HCT116 (cell line): ENCODE measurements at regions not wholly inside any gene's neighbourhood (a gene's known extent, or its start where the extent isn't known, plus 50 kb on each side); places are given as distances from the start of the nearest gene placed in this dataset.

Source experiments
- ATAC-seq: fragments of 200-7000 bp; cut with Tn5 transposase; 2 replicates; pipeline ENCODE4 v1.9.1; 2020; ENCODE audit warnings: mild to moderate bottlenecking, moderate library complexity
- BruUV-seq: library from RNA; stranded (reverse); fragments of 400-500 nt; replicated peaks from 2 replicates; lab custom pipeline; 2021; lab: Mats Ljungman, UMichigan
- CTCF ChIA-PET: fragments of 300-600 bp; sonication (Branson Sonifier 250); formaldehyde crosslinking; loops from one replicate; lab custom pipeline; 2021; ENCODE audit warnings: antibody characterized with exemption; lab: Charles Lee
- POLR2A ChIA-PET: fragments of 300-600, 350-600 bp; sonication (Branson Sonifier 250); formaldehyde crosslinking; loops from one replicate; lab custom pipeline; 2021; ENCODE audit warnings: antibody characterized with exemption; lab: Charles Lee
- RAD21 ChIA-PET, 2 experiments: fragments of 300-600 bp; sonication (Branson Sonifier 250); formaldehyde crosslinking; loops; one replicate each; lab custom pipeline; 2023; ENCODE audit warnings: low total read pairs in 2 of 2; ENCODE audit not compliant: uncharacterized antibody in 2 of 2, unreplicated experiment in 2 of 2, low non-redundant PET in 1 of 2; lab: Charles Lee
- DNase-seq: peaks from one replicate; pipeline ENCODE4 v3.0.0-alpha.2; 2010; ENCODE audit warnings: low read depth, low spot score
- H2AFZ ChIP-seq: fragments of 200-600 bp; shearing (Covaris generic), sonication (generic); 2 replicates; pipeline ENCODE4 v1.6.1; 2017; ENCODE audit warnings: low read depth, mixed run types, mixed read lengths, antibody characterized with exemption, low read length; ENCODE audit not compliant: poor library complexity, severe bottlenecking
- H3K27ac ChIP-seq: 2 replicates; pipeline ENCODE4 v1.5.1; 2012; ENCODE audit warnings: low read depth, low read length
- H3K27me3 ChIP-seq: fragments of 200-600 bp; sonication (generic); 2 replicates; pipeline ENCODE4 v1.6.1; 2016; ENCODE audit warnings: mixed run types, low read length, mixed read lengths; ENCODE audit not compliant: insufficient read depth
- H3K36me3 ChIP-seq, 2 experiments: fragments of 200-500 bp in 1 of 2; fragments of 200-600 bp in 1 of 2; sonication (Bioruptor generic) in 1 of 2; sonication (generic) in 1 of 2; 2 replicates each; pipeline versions ENCODE4 v1.5.1 to v1.6.1; 2014 to 2016; ENCODE audit warnings: low read length in 2 of 2, inconsistent platforms in 1 of 2, mixed read lengths in 1 of 2, mixed run types in 1 of 2; ENCODE audit not compliant: insufficient read depth in 2 of 2, control insufficient read depth in 1 of 2
- H3K4me1 ChIP-seq, 2 experiments: fragments of 200-600 bp in 1 of 2; sonication (generic) in 1 of 2; 2 replicates each; pipeline versions ENCODE4 v1.5.1 to v1.6.1; 2012 to 2017; ENCODE audit warnings: low read length in 2 of 2, inconsistent platforms in 1 of 2, mild to moderate bottlenecking in 1 of 2, mixed read lengths in 1 of 2, mixed run types in 1 of 2, moderate library complexity in 1 of 2; ENCODE audit not compliant: insufficient read depth in 2 of 2, control insufficient read depth in 1 of 2
- H3K4me2 ChIP-seq: fragments of 200-600 bp; sonication (generic); 2 replicates; pipeline ENCODE4 v1.6.1; 2017; ENCODE audit warnings: mixed run types, low read length, mixed read lengths
- H3K4me3 ChIP-seq, 2 experiments: fragments of 200-600 bp in 1 of 2; sonication (generic) in 1 of 2; replicated peaks in 1 of 2; 2 replicates each; pipeline ENCODE4 v1.5.1; 2011 to 2016; ENCODE audit warnings: low read length in 2 of 2, control low read depth in 1 of 2, low read depth in 1 of 2, mild to moderate bottlenecking in 1 of 2, mixed read lengths in 1 of 2, mixed run types in 1 of 2
- H3K79me2 ChIP-seq: fragments of 200-600 bp; sonication (generic); 2 replicates; pipeline ENCODE4 v1.6.1; 2017; ENCODE audit warnings: mild to moderate bottlenecking, mixed run types, low read length, moderate library complexity, mixed read lengths; ENCODE audit not compliant: insufficient read depth
- H3K9ac ChIP-seq: fragments of 200-600 bp; sonication (generic); 2 replicates; pipeline ENCODE4 v1.6.1; 2016; ENCODE audit warnings: low read length, mixed read lengths
- H3K9me2 ChIP-seq: fragments of 200-600 bp; sonication (generic), shearing (Covaris generic); 2 replicates; pipeline ENCODE4 v1.6.1; 2017; ENCODE audit warnings: mixed run types, mild to moderate bottlenecking, moderate library complexity; ENCODE audit not compliant: insufficient read depth
- H3K9me3 ChIP-seq, 2 experiments: fragments of 200-500 bp in 1 of 2; fragments of 200-600 bp in 1 of 2; sonication (Bioruptor generic) in 1 of 2; sonication (generic) in 1 of 2; 2 replicates each; pipeline ENCODE4 v1.6.1; 2014 to 2017; ENCODE audit warnings: low read length in 2 of 2, mixed read lengths in 2 of 2, inconsistent platforms in 1 of 2, low read depth in 1 of 2, mild to moderate bottlenecking in 1 of 2, mixed run types in 1 of 2, moderate library complexity in 1 of 2; ENCODE audit not compliant: control insufficient read depth in 1 of 2, insufficient read depth in 1 of 2
- H4K20me1 ChIP-seq: fragments of 200-600 bp; sonication (generic), shearing (Covaris generic); 2 replicates; pipeline ENCODE4 v1.6.1; 2017; ENCODE audit warnings: mixed run types, mild to moderate bottlenecking, moderate library complexity; ENCODE audit not compliant: insufficient read depth
- CBX3 ChIP-seq: IDR thresholded peaks from 2 replicates; pipeline ENCODE4 v1.6.1; 2012; ENCODE audit warnings: low read depth
- CEBPB ChIP-seq: IDR thresholded peaks from 2 replicates; pipeline ENCODE4 v1.6.1; 2012; ENCODE audit warnings: low read depth
- CTCF ChIP-seq, 3 experiments: fragments of 200-600 bp in 1 of 3; sonication (generic) in 1 of 3; IDR thresholded peaks in 2 of 3; conservative IDR thresholded peaks in 1 of 3; 2 replicates each; pipeline ENCODE4 v1.5.1; 2012 to 2017; ENCODE audit warnings: low read depth in 2 of 3, low read length in 2 of 3, antibody characterized with exemption in 1 of 3, borderline replicate concordance in 1 of 3, control low read depth in 1 of 3, mild to moderate bottlenecking in 1 of 3, mixed read lengths in 1 of 3, mixed run types in 1 of 3, moderate library complexity in 1 of 3; ENCODE audit not compliant: insufficient read depth in 1 of 3
- EGR1 ChIP-seq: IDR thresholded peaks from 2 replicates; pipeline ENCODE4 v1.6.1; 2012; ENCODE audit warnings: low read depth
- ELF1 ChIP-seq: IDR thresholded peaks from 2 replicates; pipeline ENCODE4 v1.6.1; 2012; ENCODE audit warnings: low read depth, borderline replicate concordance
- EZH2 ChIP-seq: fragments of 200-600 bp; sonication (generic); IDR thresholded peaks from 2 replicates; pipeline ENCODE4 v1.6.1; 2017; ENCODE audit warnings: antibody characterized with exemption, mixed run types
- FOSL1 ChIP-seq: IDR thresholded peaks from 2 replicates; pipeline ENCODE4 v1.6.1; 2012; ENCODE audit warnings: low read depth
- JUND ChIP-seq: IDR thresholded peaks from 2 replicates; pipeline ENCODE4 v1.6.1; 2012
- MAX ChIP-seq: IDR thresholded peaks from 2 replicates; pipeline ENCODE4 v1.6.1; 2012
- POLR2A ChIP-seq: IDR thresholded peaks from 2 replicates; pipeline ENCODE4 v1.7.0; 2011; ENCODE audit warnings: borderline replicate concordance; ENCODE audit not compliant: insufficient read depth, insufficient read length; ENCODE audit errors: extremely low read depth
- POLR2AphosphoS5 ChIP-seq: IDR thresholded peaks from 2 replicates; pipeline ENCODE4 v1.6.1; 2011; ENCODE audit warnings: mild to moderate bottlenecking, low read depth, low read length, moderate library complexity
- REST ChIP-seq: IDR thresholded peaks from 2 replicates; pipeline ENCODE4 v1.6.1; 2012; ENCODE audit warnings: low read depth
- SIN3A ChIP-seq: IDR thresholded peaks from 2 replicates; pipeline ENCODE4 v1.6.1; 2012; ENCODE audit warnings: low read depth
- SP1 ChIP-seq: IDR thresholded peaks from 2 replicates; pipeline ENCODE4 v1.6.1; 2012; ENCODE audit warnings: low read depth
- TCF7L2 ChIP-seq: IDR thresholded peaks from 2 replicates; pipeline ENCODE4 v1.7.0; 2011; ENCODE audit warnings: borderline replicate concordance, inconsistent platforms; ENCODE audit not compliant: insufficient read depth, insufficient read length; ENCODE audit errors: extremely low read depth
- YY1 ChIP-seq: IDR thresholded peaks from 2 replicates; pipeline ENCODE4 v1.6.1; 2011; ENCODE audit warnings: low read length, low read depth, moderate library complexity, mild to moderate bottlenecking; ENCODE audit not compliant: insufficient replicate concordance; ENCODE audit errors: extremely low read depth
- ZFX ChIP-seq: fragments of 450-650 bp; IDR thresholded peaks from 2 replicates; pipeline ENCODE4 v1.6.1; 2017
- ZNF274 ChIP-seq: fragments of 200-500 bp; sonication (Bioruptor generic); IDR thresholded peaks from 2 replicates; pipeline ENCODE4 v1.6.1; 2014; ENCODE audit warnings: mild to moderate bottlenecking, low read depth, low read length, inconsistent platforms
- intact Hi-C: fragments of 100-400 bp; cut with micrococcal nuclease; formaldehyde crosslinking; loops from 2 replicates; pipeline ENCODE4 v1.10.0; 2022

- no peak overlapping the region for H2AFZ ChIP-seq
- RAD21 ChIA-PET: no interaction called here
- H3K27ac ChIP-seq: no peak overlapping the region
- peaks cover 0 to 8% of the 10 kb centered on the region in 2 experiments; a peak in 2 of 4 replicates for H3K4me1 ChIP-seq
- no peak for DNase-seq
- POLR2A ChIA-PET: interaction anchor here (0.9 kb wide), 1 partner anchor 17 kb away, joined by 3 read pairs; no protein-coding TSS in a partner anchor
- TF ChIP-seq TCF7L2 (no peak), REST (no peak), MAX (no peak), ZNF274 (no peak), CBX3 (no peak), POLR2AphosphoS5 (no peak), FOSL1 (no peak), EGR1 (no peak), CTCF (IDR thresholded peaks at IDR 0.05 in 2 of 3, conservative IDR thresholded peaks at IDR 0.05 in 1 of 3; ENCODE audit: borderline replicate concordance in 1 of 3, insufficient read depth in 1 of 3, low read depth in 2 of 3, low read length in 2 of 3) (no peak), ELF1 (no peak), SIN3A (no peak), JUND (no peak), YY1 (no peak), EZH2 (no peak), CEBPB (no peak), POLR2A (no peak), ZFX (no peak), SP1 (no peak)
- CTCF ChIA-PET: interaction anchor here (0.7 to 1.5 kb wide), 2 partner anchors 17 to 20 kb away, joined by 4 to 5 read pairs; no protein-coding TSS in a partner anchor
- no peak overlapping the region for H3K4me3 ChIP-seq
- no TSS peak for BruUV-seq
- H3K36me3 ChIP-seq: no peaks in the 10 kb centered on the region
- H3K9ac ChIP-seq: no peak overlapping the region
- H3K9me3 ChIP-seq: no peaks in the 10 kb centered on the region
- H3K4me2 ChIP-seq: no peak overlapping the region
- H3K79me2 ChIP-seq: no peaks in the 10 kb centered on the region
- no peak for ATAC-seq
- intact Hi-C loops: no loop called here
- H3K9me2 ChIP-seq: no peaks in the 10 kb centered on the region
- no peaks in the 10 kb centered on the region for H3K27me3 ChIP-seq
- H4K20me1 ChIP-seq: no peaks in the 10 kb centered on the region
These were observed 134.5 kb downstream of the FAM53A start for GRCh38 chr4:1549638-1550035.
